ENCODE measurements at regions not wholly inside any gene's neighbourhood (a gene's known extent, or its start where the extent isn't known, plus 50 kb on each side); places are given as distances from the start of the nearest gene placed in this dataset.
"Not testable (repeated sequence)": the region's sequence is repeated elsewhere in the genome, so short reads cannot be mapped to it uniquely, and the experiment has no call there.

GRCh38 chrX:8018934-8019333, 91.7 kb upstream of the PNPLA4 start:
- no peak for DNase-seq

DNA sequence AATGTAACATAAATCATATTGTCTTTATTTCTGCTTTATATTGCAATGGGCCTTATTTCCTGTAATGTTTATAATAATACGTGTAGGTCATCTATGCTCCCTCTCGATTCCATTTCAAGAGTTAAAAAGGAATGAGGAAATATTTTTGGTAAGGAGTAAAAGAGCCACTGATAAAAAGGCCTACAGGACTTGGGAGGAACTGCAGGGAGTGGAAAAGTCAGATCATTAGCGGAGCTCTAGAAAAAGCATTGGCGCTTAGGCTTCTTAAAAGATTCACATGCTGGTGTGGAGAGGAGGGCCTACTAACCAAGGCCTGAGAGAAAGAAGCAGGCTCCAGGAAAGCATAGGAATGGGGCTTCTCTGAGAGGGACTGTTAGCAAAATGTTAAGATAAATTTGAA, 82.9 kb upstream of the PNPLA4 start:
- no peak for DNase-seq

DNA sequence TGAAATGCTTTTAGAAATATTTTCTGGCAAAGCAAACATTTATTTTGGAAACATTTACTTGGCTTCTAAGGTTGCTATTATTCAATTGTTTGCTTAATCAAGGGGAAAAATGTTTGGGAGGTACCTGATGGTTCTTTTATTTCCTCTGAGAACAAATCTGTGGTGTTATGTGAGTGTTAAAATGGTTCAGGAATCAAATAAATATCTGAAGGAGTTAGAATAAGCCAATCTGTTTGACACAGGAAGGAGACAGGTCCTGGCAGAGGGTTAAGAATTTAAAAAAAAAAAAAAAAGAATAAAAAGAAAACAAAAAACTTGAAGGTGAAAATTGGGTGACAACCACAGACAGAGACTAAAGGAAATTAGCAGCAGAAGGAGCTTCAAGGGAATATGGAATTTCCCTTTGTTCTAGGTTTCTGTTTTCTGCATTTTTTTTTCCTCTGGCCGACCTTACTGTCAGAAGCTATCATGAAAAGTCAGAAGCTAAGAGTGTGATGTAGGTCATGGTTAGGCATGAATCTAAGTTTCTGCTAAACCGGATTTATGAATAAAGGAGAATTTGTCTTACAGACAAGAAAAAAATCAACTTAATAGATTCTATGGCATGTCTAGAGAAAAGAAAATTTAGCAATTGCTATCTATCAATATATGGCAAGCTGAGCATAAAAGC, 78.6 kb upstream of the PNPLA4 start:
- DNase-seq = no peak

- DNase-seq = no peak
Measured at GRCh38 chrX:8003147-8003883, 76.1 kb upstream of the PNPLA4 start.

DNA sequence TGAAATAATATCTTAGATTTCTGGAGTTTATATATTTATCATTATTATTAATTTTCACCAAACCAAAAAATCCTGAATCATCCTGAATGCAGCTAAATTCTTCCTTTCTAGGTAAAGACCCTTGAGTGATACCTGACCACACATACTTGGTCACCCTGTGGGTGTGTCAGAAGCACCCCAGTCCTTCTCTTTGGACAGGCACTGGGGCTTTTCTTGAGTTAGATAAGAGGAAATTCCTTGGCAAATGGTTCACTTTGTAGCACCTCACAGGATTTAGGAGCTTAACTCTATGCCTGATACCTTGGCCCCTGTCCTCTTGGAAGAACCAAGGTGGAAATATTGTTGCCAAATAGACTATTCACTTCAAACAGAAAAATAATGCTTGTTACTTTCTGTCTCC, 69.6 kb upstream of the PNPLA4 start:
- no peak for DNase-seq

- peak; percentile 16 for DNase-seq
Measured at GRCh38 chrX:7996414-7996813, 69.2 kb upstream of the PNPLA4 start.

- no peak for DNase-seq
Measured at GRCh38 chrX:7993873-7994272, 66.7 kb upstream of the PNPLA4 start.

GRCh38 chrX:7988013-7988759, 61.0 kb upstream of the PNPLA4 start:
- not testable (repeated sequence) for DNase-seq

DNA sequence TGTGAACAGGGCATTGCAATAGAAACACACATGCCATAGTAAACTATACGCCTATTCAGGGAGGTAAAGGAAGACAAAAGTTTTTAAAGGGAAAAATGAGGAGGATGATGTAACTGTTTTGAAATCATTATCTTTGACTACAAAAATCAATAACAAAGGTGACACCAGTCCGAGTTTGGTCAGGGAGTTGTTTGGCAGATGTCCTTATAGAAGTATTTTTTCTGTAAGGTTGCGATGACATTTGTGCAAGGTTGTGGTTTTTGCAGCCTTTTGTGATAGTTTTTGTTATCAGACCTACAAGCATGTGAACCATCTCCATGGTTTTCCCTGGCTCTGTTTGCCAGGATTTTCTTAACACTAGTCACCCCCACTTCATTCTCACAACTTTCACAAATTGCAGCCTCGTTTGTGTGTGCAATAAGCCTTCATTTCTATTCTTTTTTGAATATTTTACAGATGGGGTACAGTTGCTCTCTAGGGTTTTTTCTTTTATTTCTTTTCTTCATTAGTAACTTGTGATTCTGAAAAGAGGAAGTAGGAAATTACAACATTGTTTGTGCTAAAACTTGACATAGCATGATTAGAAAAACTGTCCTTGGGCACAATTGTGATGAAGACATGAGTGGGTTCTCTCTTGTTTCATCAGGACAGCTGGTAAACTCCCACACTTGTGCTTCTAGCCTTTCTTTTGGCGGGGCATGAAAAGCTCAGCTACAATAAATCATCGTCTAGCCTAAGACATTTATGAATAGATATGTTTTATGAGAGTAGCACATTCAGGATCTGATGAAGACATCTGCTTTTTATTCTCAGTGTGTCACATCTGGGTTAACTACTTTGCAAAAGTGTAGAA, 60.2 kb upstream of the PNPLA4 start:
- DNase-seq = no peak

GRCh38 chrX:7986738-7987137, 59.5 kb upstream of the PNPLA4 start:
- not testable (repeated sequence) for DNase-seq

DNA sequence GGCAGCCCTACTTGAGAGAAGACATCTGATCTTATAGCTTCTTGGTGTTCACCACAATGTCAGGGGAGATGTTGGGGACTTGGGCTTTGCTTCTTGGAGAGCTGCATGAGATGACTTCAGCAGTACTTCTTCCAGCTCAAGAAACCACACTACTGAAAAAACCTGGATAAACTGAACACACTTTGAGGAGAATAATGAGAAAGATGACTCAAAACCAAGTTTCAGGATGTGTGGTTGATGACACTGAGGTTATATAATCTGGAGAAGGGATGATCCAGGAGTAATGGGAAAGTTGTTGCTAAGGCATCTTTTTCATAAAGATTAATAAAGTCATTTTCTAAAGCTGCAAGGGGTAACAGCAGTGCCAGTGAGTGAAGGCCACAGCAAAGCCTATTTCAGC, 58.4 kb upstream of the PNPLA4 start:
- no peak for DNase-seq

DNA sequence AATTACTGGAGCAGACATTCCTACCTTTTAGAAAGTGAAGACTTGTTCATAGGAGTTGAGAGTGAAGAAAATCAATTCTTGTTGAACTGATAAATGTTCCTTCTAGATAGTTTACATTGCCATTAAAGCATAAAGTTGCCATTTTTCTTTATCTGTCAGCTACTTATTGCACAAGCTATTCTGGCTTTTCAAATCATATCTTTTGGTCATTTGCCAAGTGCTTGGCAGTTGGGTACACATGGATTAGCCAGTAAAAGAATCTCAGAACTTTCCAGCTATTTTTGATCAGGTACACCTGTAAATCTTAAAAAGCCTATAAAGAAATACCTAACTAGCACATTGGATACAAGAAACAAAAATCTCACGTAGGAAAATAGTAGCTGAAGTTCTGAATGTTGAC, 56.4 kb upstream of the PNPLA4 start:
- DNase-seq = no peak

Data from DMS79 treated with DMSO at 0.1 percent for 48 hours (cell line).